Fibroblast of mammary gland (primary cell): ENCODE measurements at regions not wholly inside any gene's neighbourhood (a gene's known extent, or its start where the extent isn't known, plus 50 kb on each side); places are given as distances from the start of the nearest gene placed in this dataset.

Experiments used
- DNase-seq: peaks from one replicate; pipeline ENCODE4 v3.0.0-alpha.2; 2010; ENCODE audit warnings: low read depth
- H3K4me3 ChIP-seq: 2 replicates; pipeline ENCODE4 v1.5.1; 2011; ENCODE audit warnings: low read depth, mild to moderate bottlenecking, low read length, moderate library complexity; ENCODE audit not compliant: control insufficient read depth
- CTCF ChIP-seq: conservative IDR thresholded peaks from 2 replicates; pipeline ENCODE4 v1.5.1; 2011; ENCODE audit warnings: low read depth, low read length, inconsistent platforms; ENCODE audit not compliant: control insufficient read depth, insufficient read depth

- no peak overlapping the region for H3K4me3 ChIP-seq
- DNase-seq, result no peak
- no peak for TF ChIP-seq CTCF
Measured at GRCh38 chr4:46594661-46595060, 204.7 kb upstream of the GABRA2 start.

GRCh38 chr4:46586566-46586965, 196.6 kb upstream of the GABRA2 start:
- no peak for TF ChIP-seq CTCF
- DNase-seq, result no peak
- no peak overlapping the region for H3K4me3 ChIP-seq

- no peak for DNase-seq
- no peak for TF ChIP-seq CTCF
- H3K4me3 ChIP-seq, result no peak overlapping the region
Measured at GRCh38 chr4:46581677-46582076, 191.7 kb upstream of the GABRA2 start.

GRCh38 chr4:46554760-46555465, 165.0 kb upstream of the GABRA2 start:
- no peak overlapping the region for H3K4me3 ChIP-seq
- no peak for DNase-seq
- no peak for TF ChIP-seq CTCF

- no peak for DNase-seq
- TF ChIP-seq CTCF, result no peak
- no peak overlapping the region for H3K4me3 ChIP-seq
Measured at GRCh38 chr4:46550471-46550870, 160.5 kb upstream of the GABRA2 start.

GRCh38 chr4:46549125-46549524, 159.2 kb upstream of the GABRA2 start:
- DNase-seq, result no peak
- TF ChIP-seq CTCF, result no peak
- H3K4me3 ChIP-seq, result no peak overlapping the region

GRCh38 chr4:46524751-46525150, 134.8 kb upstream of the GABRA2 start:
- TF ChIP-seq CTCF, result no peak
- H3K4me3 ChIP-seq, result no peak overlapping the region
- DNase-seq, result no peak
